OCI-LY3 (cell line): ENCODE measurements at regions not wholly inside any gene's neighbourhood (a gene's known extent, or its start where the extent isn't known, plus 50 kb on each side); places are given as distances from the start of the nearest gene placed in this dataset.

Experiments used
- EZH2phosphoT487 ChIP-seq: fragments of 200-600 bp; shearing (Covaris generic); IDR thresholded peaks from 2 replicates; pipeline ENCODE4 v1.6.1; 2018; ENCODE audit warnings: antibody characterized with exemption, mixed run types, low read depth
- TF ChIP-seq, protein P1 (sequence below): fragments of 200-600, 300-600 bp; sonication (generic); IDR thresholded peaks from 2 replicates; pipeline ENCODE4 v1.5.1; 2014; ENCODE audit warnings: antibody characterized with exemption, low read length, low read depth

DNA sequence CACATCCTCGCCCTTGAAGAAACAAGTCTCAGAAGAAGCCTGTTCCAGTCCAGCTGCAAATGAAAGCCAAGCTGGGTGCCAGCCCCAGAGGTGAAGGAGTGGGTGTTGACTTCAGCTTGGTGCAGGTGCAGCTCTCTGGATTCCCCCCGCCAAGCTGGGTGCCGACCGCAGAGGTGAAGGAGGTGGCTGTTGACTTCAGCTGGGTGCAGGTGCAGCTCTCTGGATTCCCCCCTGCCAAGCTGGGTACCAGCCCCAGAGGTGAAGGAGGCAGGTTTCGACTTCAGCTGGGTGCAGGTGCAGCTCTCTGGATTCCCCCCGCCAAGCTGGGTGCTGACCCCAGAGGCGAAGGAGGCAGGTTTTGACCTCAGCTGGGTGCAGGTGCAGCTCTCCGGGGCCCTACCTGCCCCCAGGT lies 1234.0 kb downstream of the TBC1D22A start:
- TF ChIP-seq, protein P1, sequence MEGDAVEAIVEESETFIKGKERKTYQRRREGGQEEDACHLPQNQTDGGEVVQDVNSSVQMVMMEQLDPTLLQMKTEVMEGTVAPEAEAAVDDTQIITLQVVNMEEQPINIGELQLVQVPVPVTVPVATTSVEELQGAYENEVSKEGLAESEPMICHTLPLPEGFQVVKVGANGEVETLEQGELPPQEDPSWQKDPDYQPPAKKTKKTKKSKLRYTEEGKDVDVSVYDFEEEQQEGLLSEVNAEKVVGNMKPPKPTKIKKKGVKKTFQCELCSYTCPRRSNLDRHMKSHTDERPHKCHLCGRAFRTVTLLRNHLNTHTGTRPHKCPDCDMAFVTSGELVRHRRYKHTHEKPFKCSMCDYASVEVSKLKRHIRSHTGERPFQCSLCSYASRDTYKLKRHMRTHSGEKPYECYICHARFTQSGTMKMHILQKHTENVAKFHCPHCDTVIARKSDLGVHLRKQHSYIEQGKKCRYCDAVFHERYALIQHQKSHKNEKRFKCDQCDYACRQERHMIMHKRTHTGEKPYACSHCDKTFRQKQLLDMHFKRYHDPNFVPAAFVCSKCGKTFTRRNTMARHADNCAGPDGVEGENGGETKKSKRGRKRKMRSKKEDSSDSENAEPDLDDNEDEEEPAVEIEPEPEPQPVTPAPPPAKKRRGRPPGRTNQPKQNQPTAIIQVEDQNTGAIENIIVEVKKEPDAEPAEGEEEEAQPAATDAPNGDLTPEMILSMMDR: no peak
- TF ChIP-seq EZH2phosphoT487: no peak
